H1 (cell line): ENCODE measurements at regions not wholly inside any gene's neighbourhood (a gene's known extent, or its start where the extent isn't known, plus 50 kb on each side); places are given as distances from the start of the nearest gene placed in this dataset.
"Not testable (repeated sequence)": the region's sequence is repeated elsewhere in the genome, so short reads cannot be mapped to it uniquely, and the experiment has no call there.

ENCODE experiments used
- CREB1 ChIP-seq: IDR thresholded peaks from 2 replicates; pipeline ENCODE4 v1.6.1; 2012; ENCODE audit warnings: inconsistent platforms
- CTCF ChIP-seq, 3 experiments: IDR thresholded peaks; 1 replicate in 2 of 3; 2 replicates in 1 of 3; pipeline versions ENCODE4 v1.5.1 to v1.6.1; 2011; ENCODE audit warnings: low read length in 3 of 3, mild to moderate bottlenecking in 3 of 3, inconsistent platforms in 2 of 3, low read depth in 1 of 3, moderate library complexity in 1 of 3; ENCODE audit not compliant: insufficient read depth in 1 of 3; ENCODE audit errors: control extremely low read depth in 1 of 3
- MAX ChIP-seq: IDR thresholded peaks from 2 replicates; pipeline ENCODE4 v1.6.1; 2012; ENCODE audit warnings: inconsistent platforms
- POLR2A ChIP-seq, 2 experiments: IDR thresholded peaks; 1 replicate in 1 of 2; 2 replicates in 1 of 2; pipeline ENCODE4 v1.6.1; 2011; ENCODE audit warnings: low read depth in 2 of 2, low read length in 2 of 2, mild to moderate bottlenecking in 2 of 2; ENCODE audit errors: control extremely low read depth in 1 of 2
- RAD21 ChIP-seq, 2 experiments: IDR thresholded peaks in 1 of 2; conservative IDR thresholded peaks in 1 of 2; 2 replicates each; pipeline ENCODE4 v1.6.1; 2011; ENCODE audit warnings: low read depth in 2 of 2, low read length in 2 of 2, improper control_type of control experiment in 1 of 2, inconsistent platforms in 1 of 2, mild to moderate bottlenecking in 1 of 2, moderate library complexity in 1 of 2
- USF2 ChIP-seq: IDR thresholded peaks from 2 replicates; pipeline ENCODE4 v1.6.1; 2011; ENCODE audit warnings: low read length, improper control_type of control experiment
- ZNF274 ChIP-seq: IDR thresholded peaks from 2 replicates; pipeline ENCODE4 v1.7.0; 2012; ENCODE audit warnings: low read length, borderline replicate concordance; ENCODE audit errors: extremely low read depth

GRCh38 chr7:114076392-114077157, 157.8 kb upstream of the PPP1R3A start:
- TF ChIP-seq POLR2A (IDR thresholded peaks at IDR 0.05; ENCODE audit: control extremely low read depth in 1 of 2, low read depth in 2 of 2, low read length in 2 of 2); MAX; CTCF (IDR thresholded peaks at IDR 0.05; ENCODE audit: control extremely low read depth in 1 of 3, insufficient read depth in 1 of 3, low read depth in 1 of 3, low read length in 3 of 3); USF2; ZNF274; RAD21 (IDR thresholded peaks at IDR 0.05 in 1 of 2, conservative IDR thresholded peaks at IDR 0.05 in 1 of 2; ENCODE audit: low read depth in 2 of 2, low read length in 2 of 2); CREB1: not testable (repeated sequence)
